ENCODE measurements at regions not wholly inside any gene's neighbourhood (a gene's known extent, or its start where the extent isn't known, plus 50 kb on each side); places are given as distances from the start of the nearest gene placed in this dataset.

GRCh38 chr2:116490511-116491145, 1323.9 kb upstream of the DDX18 start:
- TF ChIP-seq ATF2 (IDR thresholded peaks at IDR 0.05; ENCODE audit: low read length) (no peak), BRCA1 (IDR thresholded peaks at IDR 0.05; ENCODE audit: low read depth, low read length) (no peak)

Data from H1 (cell line).